Small intestine (tissue), 7 donors: ENCODE measurements at regions not wholly inside any gene's neighbourhood (a gene's known extent, or its start where the extent isn't known, plus 50 kb on each side); places are given as distances from the start of the nearest gene placed in this dataset.

Source experiments
- DNase-seq, 2 donors: peaks; one replicate each; pipeline versions ENCODE4 v3.0.0 to v3.0.0-alpha.2; 2013
- FAIRE-seq: peaks from 2 replicates; lab custom pipeline; 2012; peaks lifted over from hg19 to GRCh38; lab: Jason Lieb, UNC
- H3K27ac ChIP-seq, 3 donors: one replicate each; pipeline ENCODE4 v1.5.1; 2013; ENCODE audit warnings: low read length in 2 of 3, mild to moderate bottlenecking in 2 of 3, control low read depth in 1 of 3, inconsistent platforms in 1 of 3, low read depth in 1 of 3, moderate library complexity in 1 of 3
- H3K27me3 ChIP-seq, 3 donors: one replicate each; pipeline ENCODE4 v1.6.1; 2013; ENCODE audit warnings: low read length in 3 of 3, inconsistent platforms in 1 of 3; ENCODE audit not compliant: control insufficient read depth in 3 of 3, insufficient read depth in 3 of 3
- H3K36me3 ChIP-seq, 3 donors: one replicate each; pipeline ENCODE4 v1.6.1; 2013; ENCODE audit warnings: low read length in 3 of 3, inconsistent platforms in 1 of 3, low read depth in 1 of 3, mild to moderate bottlenecking in 1 of 3, moderate library complexity in 1 of 3; ENCODE audit not compliant: control insufficient read depth in 3 of 3, insufficient read depth in 2 of 3
- H3K4me1 ChIP-seq, 3 donors: one replicate each; pipeline ENCODE4 v1.6.1; 2013; ENCODE audit warnings: low read length in 2 of 3, inconsistent platforms in 1 of 3, low read depth in 1 of 3, mild to moderate bottlenecking in 1 of 3, moderate library complexity in 1 of 3; ENCODE audit not compliant: control insufficient read depth in 3 of 3, insufficient read depth in 2 of 3
- H3K4me3 ChIP-seq, 3 donors: one replicate each; pipeline ENCODE4 v1.5.1; 2013; ENCODE audit warnings: low read length in 3 of 3, control low read depth in 1 of 3, inconsistent platforms in 1 of 3, low read depth in 1 of 3, mild to moderate bottlenecking in 1 of 3, moderate library complexity in 1 of 3
- H3K9me3 ChIP-seq, 2 donors: one replicate each; pipeline ENCODE4 v1.6.1; 2013; ENCODE audit warnings: low read depth in 1 of 2, low read length in 1 of 2; ENCODE audit not compliant: control insufficient read depth in 2 of 2, insufficient read depth in 1 of 2
- WGBS, 3 donors: extraction: QIAGEN DNeasy Blood & Tissue Kit; methylation state at CpG; one replicate each; pipeline ENCODE4 v1.1.7; 2013; 5-methylcytosine and 5-hydroxymethylcytosine counted together
- donor health status: healthy with polysubstance abuse.
- donor health status: control.
- donor health status: control.
- donor health status: Bipolar disorder and iron deficiency.
- donor health status: healthy.

GRCh38 chr10:43793704-43794103, 145.0 kb upstream of the ZNF32 start:
- Histone ChIP-seq H3K27me3 (peaks cover 0 to 2% (median 0%) of the 10 kb centered on the region in 3 donors), H3K9me3 (no peaks in the 10 kb centered on the region), H3K36me3 (no peaks in the 10 kb centered on the region), H3K4me3 (no peak overlapping the region), H3K4me1 (no peaks in the 10 kb centered on the region), H3K27ac (no peak overlapping the region)
- FAIRE-seq (no peak), DNase-seq (no peak)
- 80 to 88% (median 88%) methylated on average over 6 of the region's 6 CpGs for WGBS, 3 donors

- DNase-seq: no peak
- Histone ChIP-seq H3K27ac (no peak overlapping the region), H3K36me3 (no peaks in the 10 kb centered on the region), H3K9me3 (no peaks in the 10 kb centered on the region), H3K4me1 (no peaks in the 10 kb centered on the region), H3K27me3 (no peaks in the 10 kb centered on the region), H3K4me3 (no peak overlapping the region)
- 83 to 90% (median 89%) methylated on average over 11 of the region's 11 CpGs for WGBS, 3 donors
- no peak for FAIRE-seq
These were observed 141.5 kb upstream of the ZNF32 start for GRCh38 chr10:43790147-43790546.

GRCh38 chr10:43785252-43785651, 136.6 kb upstream of the ZNF32 start:
- Histone ChIP-seq H3K4me1 (peaks cover 0 to 11% (median 0%) of the 10 kb centered on the region in 3 donors), H3K27me3 (no peaks in the 10 kb centered on the region), H3K27ac (no peak overlapping the region), H3K4me3 (no peak overlapping the region), H3K9me3 (no peaks in the 10 kb centered on the region), H3K36me3 (no peaks in the 10 kb centered on the region)
- WGBS, 3 donors: 71 to 88% (median 75%) methylated on average over 2 of the region's 2 CpGs
- FAIRE-seq: no peak
- DNase-seq: no peak

GRCh38 chr10:43782814-43783213, 134.1 kb upstream of the ZNF32 start:
- DNase-seq (no peak), FAIRE-seq (no peak)
- Histone ChIP-seq H3K9me3 (no peaks in the 10 kb centered on the region), H3K4me1 (peaks cover 0 to 11% (median 0%) of the 10 kb centered on the region in 3 donors), H3K36me3 (no peaks in the 10 kb centered on the region), H3K27ac (no peak overlapping the region), H3K4me3 (no peak overlapping the region), H3K27me3 (no peaks in the 10 kb centered on the region)
- WGBS, 3 donors: 90 to 96% (median 92%) methylated on average over 6 of the region's 6 CpGs

GRCh38 chr10:43781480-43782361, 133.0 kb upstream of the ZNF32 start:
- Histone ChIP-seq H3K9me3 (no peaks in the 10 kb centered on the region), H3K27me3 (no peaks in the 10 kb centered on the region), H3K4me3 (no peak overlapping the region), H3K4me1 (peaks cover 0 to 11% (median 0%) of the 10 kb centered on the region in 3 donors), H3K27ac (peak overlapping the region in 1 of 3 donors; percentile 23), H3K36me3 (no peaks in the 10 kb centered on the region)
- no peak for FAIRE-seq
- peak; percentile 26 to 66 for DNase-seq
- 52 to 74% (median 53%) methylated on average over 6 of the region's 6 CpGs for WGBS, 3 donors

GRCh38 chr10:43778571-43778970, 129.9 kb upstream of the ZNF32 start:
- DNase-seq: peak in 1 of 2 donors; percentile 4
- Histone ChIP-seq H3K4me1 (peaks cover 0 to 11% (median 0%) of the 10 kb centered on the region in 3 donors), H3K36me3 (no peaks in the 10 kb centered on the region), H3K4me3 (no peak overlapping the region), H3K9me3 (no peaks in the 10 kb centered on the region), H3K27ac (no peak overlapping the region), H3K27me3 (no peaks in the 10 kb centered on the region)
- WGBS, 3 donors: 66 to 83% (median 72%) methylated on average over 4 of the region's 4 CpGs
- FAIRE-seq: no peak

- 86 to 91% (median 89%) methylated on average over 12 of the region's 12 CpGs for WGBS, 3 donors
- Histone ChIP-seq H3K4me1 (no peaks in the 10 kb centered on the region), H3K27ac (no peak overlapping the region), H3K36me3 (no peaks in the 10 kb centered on the region), H3K9me3 (no peaks in the 10 kb centered on the region), H3K4me3 (no peak overlapping the region), H3K27me3 (no peaks in the 10 kb centered on the region)
- DNase-seq (no peak), FAIRE-seq (no peak)
These were observed 126.7 kb upstream of the ZNF32 start for GRCh38 chr10:43775384-43775783.

- no peak overlapping the region for H3K4me3 ChIP-seq
- H3K27ac ChIP-seq: no peak overlapping the region
- FAIRE-seq (no peak), DNase-seq (no peak)
- H3K36me3 ChIP-seq: no peaks in the 10 kb centered on the region
- no peaks in the 10 kb centered on the region for H3K9me3 ChIP-seq
- H3K27me3 ChIP-seq: no peaks in the 10 kb centered on the region
- WGBS, 3 donors: 64 to 73% (median 70%) methylated on average over 5 of the region's 5 CpGs
- no peaks in the 10 kb centered on the region for H3K4me1 ChIP-seq
These were observed 125.6 kb upstream of the ZNF32 start for GRCh38 chr10:43774234-43774769.
